H9 (cell line): ENCODE measurements at regions not wholly inside any gene's neighbourhood (a gene's known extent, or its start where the extent isn't known, plus 50 kb on each side); places are given as distances from the start of the nearest gene placed in this dataset.

Experiments used
- DNase-seq: peaks from one replicate; pipeline ENCODE4 v3.0.0-alpha.2; 2017
- H2AFZ ChIP-seq: one replicate; pipeline ENCODE4 v1.6.1; 2013; ENCODE audit warnings: mild to moderate bottlenecking, low read length, control low read depth, moderate library complexity
- H2AK5ac ChIP-seq: 2 replicates; pipeline ENCODE4 v1.6.1; 2013; ENCODE audit warnings: low read length, control low read depth, mixed read lengths; ENCODE audit not compliant: insufficient read length
- H2BK120ac ChIP-seq: one replicate; pipeline ENCODE4 v1.6.1; 2013; ENCODE audit warnings: low read depth, mild to moderate bottlenecking, low read length, control low read depth, inconsistent platforms; ENCODE audit not compliant: poor library complexity, severe bottlenecking
- H2BK12ac ChIP-seq: 2 replicates; pipeline ENCODE4 v1.6.1; 2013; ENCODE audit warnings: low read length, control low read depth, mixed read lengths, low read depth; ENCODE audit not compliant: insufficient read length
- H2BK15ac ChIP-seq: 2 replicates; pipeline ENCODE4 v1.6.1; 2013; ENCODE audit warnings: low read depth, low read length, control low read depth
- H2BK20ac ChIP-seq: one replicate; pipeline ENCODE4 v1.6.1; 2013; ENCODE audit warnings: low read depth, mild to moderate bottlenecking, low read length, control low read depth, inconsistent platforms; ENCODE audit not compliant: poor library complexity, severe bottlenecking
- H2BK5ac ChIP-seq: 2 replicates; pipeline ENCODE4 v1.6.1; 2013; ENCODE audit warnings: low read length, control low read depth, mixed read lengths; ENCODE audit not compliant: insufficient read length
- H3K14ac ChIP-seq: 2 replicates; pipeline ENCODE4 v1.6.1; 2013; ENCODE audit warnings: low read length, control low read depth; ENCODE audit not compliant: insufficient read depth
- H3K18ac ChIP-seq: 2 replicates; pipeline ENCODE4 v1.6.1; 2013; ENCODE audit warnings: low read depth, mild to moderate bottlenecking, mixed read lengths, low read length, control low read depth; ENCODE audit not compliant: insufficient read length
- H3K23ac ChIP-seq: 2 replicates; pipeline ENCODE4 v1.6.1; 2013; ENCODE audit warnings: low read length, control low read depth, mixed read lengths, low read depth; ENCODE audit not compliant: insufficient read length
- H3K23me2 ChIP-seq: 2 replicates; pipeline ENCODE4 v1.6.1; 2013; ENCODE audit warnings: low read depth, mild to moderate bottlenecking, mixed read lengths, low read length, control low read depth; ENCODE audit not compliant: insufficient read length, poor library complexity, severe bottlenecking
- H3K27ac ChIP-seq: 2 replicates; pipeline ENCODE4 v1.5.1; 2013; ENCODE audit warnings: low read length, control low read depth, mixed read lengths, low read depth; ENCODE audit not compliant: insufficient read length
- H3K27me3 ChIP-seq: 2 replicates; pipeline ENCODE4 v1.6.1; 2013; ENCODE audit warnings: low read length, control low read depth, inconsistent platforms; ENCODE audit not compliant: insufficient read depth
- H3K4ac ChIP-seq: 2 replicates; pipeline ENCODE4 v1.6.1; 2013; ENCODE audit warnings: low read depth, mild to moderate bottlenecking, control low read depth, inconsistent platforms, low read length, moderate library complexity
- H3K4me1 ChIP-seq: 2 replicates; pipeline ENCODE4 v1.6.1; 2013; ENCODE audit warnings: low read length, control low read depth, inconsistent platforms; ENCODE audit not compliant: insufficient read depth
- H3K4me2 ChIP-seq: 2 replicates; pipeline ENCODE4 v1.6.1; 2013; ENCODE audit warnings: low read length, control low read depth, mixed read lengths; ENCODE audit not compliant: insufficient read length, insufficient read depth
- H3K56ac ChIP-seq: 2 replicates; pipeline ENCODE4 v1.6.1; 2013; ENCODE audit warnings: low read depth, mild to moderate bottlenecking, mixed read lengths, low read length, control low read depth; ENCODE audit not compliant: insufficient read length
- H3K79me1 ChIP-seq: 2 replicates; pipeline ENCODE4 v1.6.1; 2013; ENCODE audit warnings: low read depth, mild to moderate bottlenecking, moderate library complexity, low read length, control low read depth, inconsistent platforms; ENCODE audit not compliant: insufficient read depth, poor library complexity, severe bottlenecking
- H3K79me2 ChIP-seq: 2 replicates; pipeline ENCODE4 v1.6.1; 2013; ENCODE audit warnings: low read length, control low read depth, inconsistent platforms; ENCODE audit not compliant: insufficient read depth
- H3K9ac ChIP-seq: 2 replicates; pipeline ENCODE4 v1.6.1; 2013; ENCODE audit warnings: low read length, control low read depth, mixed read lengths; ENCODE audit not compliant: insufficient read length; ENCODE audit errors: extremely low read depth
- H3K9me3 ChIP-seq: one replicate; pipeline ENCODE4 v1.6.1; 2013; ENCODE audit warnings: low read depth, low read length, inconsistent platforms; ENCODE audit not compliant: control insufficient read depth
- H3T11ph ChIP-seq: one replicate; pipeline ENCODE4 v1.6.1; 2013; ENCODE audit warnings: mild to moderate bottlenecking, low read length, control low read depth, inconsistent platforms
- H4K20me1 ChIP-seq: one replicate; pipeline ENCODE4 v1.6.1; 2013; ENCODE audit not compliant: control insufficient read depth, insufficient read length, insufficient read depth
- H4K5ac ChIP-seq: 2 replicates; pipeline ENCODE4 v1.6.1; 2013; ENCODE audit warnings: low read depth, mild to moderate bottlenecking, mixed read lengths, low read length, control low read depth; ENCODE audit not compliant: insufficient read length
- H4K8ac ChIP-seq: replicated peaks from 2 replicates; pipeline ENCODE4 v1.6.1; 2013; ENCODE audit warnings: low read length, control low read depth, mixed read lengths, low read depth; ENCODE audit not compliant: insufficient read length
- H4K91ac ChIP-seq: 2 replicates; pipeline ENCODE4 v1.6.1; 2013; ENCODE audit warnings: low read depth, mild to moderate bottlenecking, moderate library complexity, mixed read lengths, low read length, control low read depth; ENCODE audit not compliant: insufficient read length
- H3K27ac Mint-ChIP-seq, 3 experiments: 2 replicates in 2 of 3; 3 replicates in 1 of 3; pipeline ENCODE4 v1.8.0; 2020 to 2021; ENCODE audit warnings: mixed read lengths in 3 of 3, mild to moderate bottlenecking in 1 of 3, moderate library complexity in 1 of 3
- H3K27me3 Mint-ChIP-seq: 2 replicates; pipeline ENCODE4 v1.8.0; 2021; ENCODE audit warnings: low read depth, mild to moderate bottlenecking, moderate library complexity, mixed read lengths
- H3K36me3 Mint-ChIP-seq, 3 experiments: 2 replicates in 2 of 3; 3 replicates in 1 of 3; pipeline ENCODE4 v1.8.0; 2020 to 2021; ENCODE audit warnings: low read depth in 3 of 3, mixed read lengths in 3 of 3; ENCODE audit not compliant: insufficient read depth in 1 of 3
- H3K4me1 Mint-ChIP-seq, 2 experiments: 2 replicates each; pipeline ENCODE4 v1.8.0; 2020; ENCODE audit warnings: mixed read lengths in 2 of 2
- H3K4me3 Mint-ChIP-seq, 2 experiments: 2 replicates in 1 of 2; 3 replicates in 1 of 2; pipeline ENCODE4 v1.8.0; 2020 to 2021; ENCODE audit warnings: mild to moderate bottlenecking in 2 of 2, mixed read lengths in 2 of 2, moderate library complexity in 1 of 2
- H3K9me3 Mint-ChIP-seq, 2 experiments: 2 replicates in 1 of 2; 3 replicates in 1 of 2; pipeline ENCODE4 v1.8.0; 2020; ENCODE audit warnings: mild to moderate bottlenecking in 2 of 2, mixed read lengths in 2 of 2, moderate library complexity in 1 of 2
- WGBS: extraction: QIAGEN DNeasy Blood & Tissue Kit; methylation state at CpG from one replicate; pipeline ENCODE4 v1.1.7; 2013; ENCODE audit warnings: missing lambda C conversion rate, low lambda C conversion rate, mixed read lengths; ENCODE audit not compliant: insufficient read length; ENCODE audit errors: extremely low coverage; 5-methylcytosine and 5-hydroxymethylcytosine counted together
- TF ChIP-seq, protein P1 (sequence below): fragments of 200-600 bp; sonication (generic); conservative IDR thresholded peaks from 3 replicates; pipeline ENCODE4 v1.8.0; 2021; ENCODE audit warnings: antibody characterized with exemption, mild to moderate bottlenecking

DNA sequence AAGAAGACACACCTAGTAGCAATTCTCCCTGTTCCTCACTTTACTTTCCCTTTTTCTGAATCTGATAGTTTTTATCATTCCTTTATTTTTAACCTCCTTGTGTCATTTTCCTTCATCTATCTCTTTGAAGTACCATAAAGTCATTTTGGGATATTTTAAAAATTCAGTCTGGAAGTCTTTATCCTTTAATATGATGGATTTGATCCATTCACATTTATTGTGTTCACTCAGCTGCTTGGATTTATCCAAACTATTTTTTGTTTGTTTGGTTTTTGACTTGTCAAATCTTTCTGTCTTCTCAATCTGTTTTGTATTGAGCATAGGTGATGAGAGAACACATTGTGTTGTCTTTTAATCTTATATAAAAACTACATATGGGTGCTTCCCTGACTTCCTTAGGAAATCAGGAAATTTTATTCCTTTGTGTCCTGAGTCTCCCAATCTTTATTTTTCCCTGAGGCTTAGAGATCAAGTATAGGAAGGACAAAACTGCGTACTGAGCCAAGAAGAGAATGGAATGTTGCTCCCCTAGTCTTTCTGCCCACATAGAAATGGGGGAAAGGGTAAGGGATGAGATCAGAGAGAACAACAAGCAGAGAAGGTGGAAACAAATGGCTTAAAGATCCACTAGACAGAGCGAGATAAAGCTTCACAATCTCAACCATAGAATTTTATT, 132.7 kb upstream of the HABP2 start:
- no peak overlapping the region for H3K4me3 Mint-ChIP-seq
- H3K18ac ChIP-seq, result no peak overlapping the region
- WGBS, result no CpG with 5 or more reads among the region's 2 CpGs

More for the DNA sequence above, 132.7 kb upstream of the HABP2 start:
- Histone ChIP-seq H4K5ac (no peak overlapping the region), H3K79me1 (no peaks in the 10 kb centered on the region), H2BK15ac (no peak overlapping the region), H2AK5ac (no peak overlapping the region), H3K9me3 (no peaks in the 10 kb centered on the region), H3K27ac (no peak overlapping the region), H4K91ac (no peak overlapping the region), H3K14ac (no peak overlapping the region), H2BK20ac (no peak overlapping the region), H3K79me2 (no peaks in the 10 kb centered on the region), H3K56ac (no peak overlapping the region), H2BK120ac (no peak overlapping the region), H2BK5ac (no peak overlapping the region), H3K4me2 (no peak overlapping the region), H3K27me3 (no peaks in the 10 kb centered on the region), H4K20me1 (no peaks in the 10 kb centered on the region), H2BK12ac (no peak overlapping the region), H3K23ac (no peak overlapping the region), H3K9ac (no peak overlapping the region), H3K4ac (no peak overlapping the region), H3T11ph (no peak overlapping the region), H4K8ac (no peak overlapping the region), H3K4me1 (no peaks in the 10 kb centered on the region), H2AFZ (no peak overlapping the region), H3K23me2 (no peaks in the 10 kb centered on the region)
- no peak for DNase-seq
- TF ChIP-seq, protein P1, sequence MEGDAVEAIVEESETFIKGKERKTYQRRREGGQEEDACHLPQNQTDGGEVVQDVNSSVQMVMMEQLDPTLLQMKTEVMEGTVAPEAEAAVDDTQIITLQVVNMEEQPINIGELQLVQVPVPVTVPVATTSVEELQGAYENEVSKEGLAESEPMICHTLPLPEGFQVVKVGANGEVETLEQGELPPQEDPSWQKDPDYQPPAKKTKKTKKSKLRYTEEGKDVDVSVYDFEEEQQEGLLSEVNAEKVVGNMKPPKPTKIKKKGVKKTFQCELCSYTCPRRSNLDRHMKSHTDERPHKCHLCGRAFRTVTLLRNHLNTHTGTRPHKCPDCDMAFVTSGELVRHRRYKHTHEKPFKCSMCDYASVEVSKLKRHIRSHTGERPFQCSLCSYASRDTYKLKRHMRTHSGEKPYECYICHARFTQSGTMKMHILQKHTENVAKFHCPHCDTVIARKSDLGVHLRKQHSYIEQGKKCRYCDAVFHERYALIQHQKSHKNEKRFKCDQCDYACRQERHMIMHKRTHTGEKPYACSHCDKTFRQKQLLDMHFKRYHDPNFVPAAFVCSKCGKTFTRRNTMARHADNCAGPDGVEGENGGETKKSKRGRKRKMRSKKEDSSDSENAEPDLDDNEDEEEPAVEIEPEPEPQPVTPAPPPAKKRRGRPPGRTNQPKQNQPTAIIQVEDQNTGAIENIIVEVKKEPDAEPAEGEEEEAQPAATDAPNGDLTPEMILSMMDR, result no peak
- peaks cover 0 to 4% (median 0%) of the 10 kb centered on the region in 3 experiments; a peak in 1 of 7 replicates for H3K36me3 Mint-ChIP-seq
- H3K27me3 Mint-ChIP-seq, result peaks cover 33% of the 10 kb centered on the region
- H3K9me3 Mint-ChIP-seq, result peaks cover 14 to 15% of the 10 kb centered on the region in 2 experiments; a peak in 4 of 5 replicates
- no peak overlapping the region for H3K27ac Mint-ChIP-seq
- H3K4me1 Mint-ChIP-seq, result no peaks in the 10 kb centered on the region
